CD4-positive, alpha-beta T cell treated with Interleukin-4 for 1 hour (primary cell): ENCODE measurements at regions not wholly inside any gene's neighbourhood (a gene's known extent, or its start where the extent isn't known, plus 50 kb on each side); places are given as distances from the start of the nearest gene placed in this dataset.

Experiments
- DNase-seq, 2 donors: peaks; one replicate each; pipeline ENCODE4 v3.0.0-alpha.2; 2020 to 2022

DNA sequence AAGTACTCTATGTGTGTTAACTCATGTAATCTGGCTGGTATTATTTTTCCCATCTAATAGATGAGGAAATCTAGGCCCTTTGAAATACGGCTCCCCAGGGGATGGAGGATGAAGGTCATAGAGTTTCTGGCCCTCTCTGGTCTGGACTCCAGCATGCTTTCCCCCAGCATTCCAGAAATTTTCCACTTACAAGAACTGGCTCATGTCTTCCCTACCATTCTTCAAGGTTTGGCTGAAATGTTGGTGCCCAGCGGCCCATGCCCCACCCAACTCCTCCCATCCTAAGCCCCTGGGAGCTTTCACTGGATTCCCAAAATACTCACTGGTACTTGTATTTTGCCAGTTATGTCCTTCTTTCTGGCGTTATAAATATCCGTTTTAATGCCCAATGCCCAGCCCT is 237.5 kb upstream of the NLRP1 start:
- DNase-seq = no peak

- DNase-seq = no peak
Observed at GRCh38 chr17:5822281-5823060, 238.2 kb upstream of the NLRP1 start.

DNA sequence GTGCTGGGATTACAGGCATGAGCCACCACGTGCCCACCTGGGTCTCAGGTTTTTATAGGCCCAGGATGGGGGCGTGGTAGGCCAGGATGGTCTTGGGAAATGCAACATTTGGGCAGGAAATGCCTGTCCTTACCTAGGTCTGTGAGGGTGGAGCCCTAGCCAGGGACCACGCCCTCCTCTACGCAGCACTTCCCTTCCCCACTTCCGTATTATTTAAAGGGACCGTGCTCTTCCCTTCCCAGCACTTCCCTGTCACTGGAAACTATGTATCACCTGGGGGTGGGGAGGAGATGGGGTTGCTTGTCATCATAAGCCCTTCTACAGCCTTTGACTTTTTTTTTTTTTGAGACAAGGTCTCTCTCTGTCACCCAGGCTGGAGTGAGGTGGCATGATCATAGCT is 238.9 kb upstream of the NLRP1 start:
- no peak for DNase-seq

DNA sequence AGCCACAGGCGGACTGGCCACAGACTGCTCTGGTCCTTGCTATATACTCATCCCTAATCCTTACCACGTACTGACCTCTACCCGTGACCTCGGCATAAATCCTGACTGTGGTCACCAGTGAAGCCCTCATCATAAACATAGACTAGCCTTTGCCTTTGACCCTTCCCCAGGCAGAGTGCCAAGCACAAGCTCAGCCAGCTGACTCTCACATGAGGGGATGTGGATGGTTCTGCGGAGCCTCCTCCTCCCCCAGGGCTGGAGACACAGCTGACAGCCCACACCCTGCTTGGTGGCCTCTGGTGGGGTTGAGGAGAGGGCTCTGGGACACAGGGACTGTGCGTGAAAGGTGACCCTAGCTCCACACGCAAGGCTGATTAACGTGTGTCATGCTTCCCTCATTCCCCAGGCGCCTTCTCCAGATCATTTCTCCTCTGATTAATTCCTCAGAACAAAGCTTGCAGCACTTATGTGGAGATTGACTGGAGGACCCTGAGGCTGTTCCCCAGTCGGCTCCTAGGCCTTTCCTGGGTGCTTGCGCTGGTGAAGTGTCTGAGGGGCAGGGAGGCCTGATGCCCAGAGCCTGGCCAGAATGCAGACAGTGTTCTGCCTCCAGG is 241.5 kb upstream of the NLRP1 start:
- no peak for DNase-seq

- DNase-seq = no peak
Observed at GRCh38 chr17:5826384-5826783, 242.1 kb upstream of the NLRP1 start.

- no peak for DNase-seq
Observed at GRCh38 chr17:5830921-5831320, 239.3 kb upstream of the WSCD1 start.

DNA sequence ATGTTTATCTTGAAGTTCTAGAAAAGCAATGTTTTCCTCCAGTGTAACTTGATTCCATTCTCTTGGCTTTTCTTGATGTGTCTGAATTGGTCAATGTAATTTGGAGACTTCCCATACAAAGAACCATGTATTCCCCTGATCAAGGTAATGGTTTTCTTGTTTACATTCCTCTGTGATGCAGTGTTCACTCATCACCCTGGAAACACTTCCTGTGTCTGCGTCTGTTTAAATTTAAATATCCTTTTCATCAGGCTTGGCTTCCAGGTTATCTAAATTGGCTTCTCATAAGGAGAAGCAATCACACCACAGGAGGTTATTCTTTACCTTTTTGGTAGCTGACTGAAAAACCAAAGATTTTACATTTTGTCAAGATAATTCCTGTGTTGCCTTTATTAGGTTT is 237.3 kb upstream of the WSCD1 start:
- DNase-seq = peak in 1 of 2 donors; percentile 27

GRCh38 chr17:5837055-5837491 is 233.1 kb upstream of the WSCD1 start:
- no peak for DNase-seq

DNA sequence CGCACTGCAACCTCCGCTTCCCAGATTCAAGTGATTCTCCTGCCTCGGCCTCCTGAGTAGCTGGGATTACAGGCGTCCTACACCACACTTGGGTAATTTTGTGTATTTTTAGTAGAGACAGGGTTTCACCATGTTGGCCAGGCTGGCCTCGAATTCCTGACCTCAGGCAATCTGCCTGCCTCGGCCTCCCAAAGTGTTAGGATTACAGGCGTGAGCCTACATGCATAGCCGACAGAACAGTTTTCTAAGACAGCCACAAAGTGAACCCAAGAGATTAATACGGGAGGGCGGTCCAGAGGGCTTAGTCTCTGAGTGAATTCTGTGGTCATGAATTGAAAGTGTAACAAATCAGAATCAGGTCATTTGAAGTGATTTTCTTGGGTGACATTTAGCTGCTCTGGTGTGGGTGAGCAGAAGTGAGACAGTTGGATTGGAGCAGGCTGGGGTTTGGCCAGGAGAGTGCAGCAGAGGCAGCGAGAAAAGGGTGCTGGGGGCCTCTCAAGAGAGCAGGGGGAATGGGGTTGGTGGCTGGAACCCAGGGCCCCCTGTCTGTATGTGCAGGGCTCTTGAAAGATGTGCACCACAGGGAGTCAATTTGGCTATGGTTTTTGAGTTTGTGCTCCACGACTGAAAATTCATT is 231.4 kb upstream of the WSCD1 start:
- no peak for DNase-seq

DNA sequence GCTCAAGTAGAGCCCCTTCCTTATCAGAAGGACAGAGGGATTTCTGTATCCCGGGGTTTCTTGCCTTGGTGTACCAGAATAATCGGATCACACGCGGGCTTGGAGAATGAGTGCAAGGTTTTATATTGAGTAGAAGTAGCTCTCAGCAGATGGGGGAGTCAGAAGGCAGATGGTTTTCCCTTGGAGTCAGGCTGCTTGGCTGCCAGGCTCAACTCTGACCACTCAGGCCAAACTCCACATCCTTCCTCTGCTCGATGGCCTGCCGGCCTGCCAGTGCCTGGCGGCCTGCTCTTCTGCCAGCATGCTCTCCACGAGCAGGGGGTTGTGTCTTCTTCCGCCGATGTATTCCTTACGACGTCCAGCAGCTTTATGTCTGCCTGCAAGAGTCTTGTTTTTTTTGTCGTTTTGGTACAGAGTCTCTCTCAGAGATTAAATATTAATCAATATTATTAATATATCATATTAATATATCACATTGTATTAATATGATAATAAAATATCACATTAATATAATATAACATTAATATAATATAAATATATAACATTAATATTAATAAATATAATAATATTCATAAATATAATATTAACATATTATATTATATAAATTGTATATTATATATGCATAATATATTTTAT is 229.2 kb upstream of the WSCD1 start:
- DNase-seq = no peak

DNA sequence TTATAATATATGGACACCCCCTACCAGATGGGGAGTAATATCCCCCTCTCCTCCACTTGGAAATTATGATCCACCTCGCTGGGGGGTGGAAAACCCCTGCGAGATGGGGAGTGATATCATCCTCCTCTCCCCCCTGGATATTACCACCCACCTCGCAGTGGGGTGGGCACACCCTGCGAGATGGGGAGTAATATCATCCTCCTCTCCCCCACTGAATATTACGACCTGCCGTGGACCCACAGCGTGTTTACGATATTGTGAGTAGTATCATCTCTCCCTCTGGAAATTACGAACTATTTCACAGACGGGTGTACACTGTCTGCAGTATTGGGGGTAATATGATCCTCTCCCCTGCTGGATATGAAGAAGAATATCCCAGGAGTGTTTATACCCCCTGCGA is 228.3 kb upstream of the WSCD1 start:
- DNase-seq = no peak

DNA sequence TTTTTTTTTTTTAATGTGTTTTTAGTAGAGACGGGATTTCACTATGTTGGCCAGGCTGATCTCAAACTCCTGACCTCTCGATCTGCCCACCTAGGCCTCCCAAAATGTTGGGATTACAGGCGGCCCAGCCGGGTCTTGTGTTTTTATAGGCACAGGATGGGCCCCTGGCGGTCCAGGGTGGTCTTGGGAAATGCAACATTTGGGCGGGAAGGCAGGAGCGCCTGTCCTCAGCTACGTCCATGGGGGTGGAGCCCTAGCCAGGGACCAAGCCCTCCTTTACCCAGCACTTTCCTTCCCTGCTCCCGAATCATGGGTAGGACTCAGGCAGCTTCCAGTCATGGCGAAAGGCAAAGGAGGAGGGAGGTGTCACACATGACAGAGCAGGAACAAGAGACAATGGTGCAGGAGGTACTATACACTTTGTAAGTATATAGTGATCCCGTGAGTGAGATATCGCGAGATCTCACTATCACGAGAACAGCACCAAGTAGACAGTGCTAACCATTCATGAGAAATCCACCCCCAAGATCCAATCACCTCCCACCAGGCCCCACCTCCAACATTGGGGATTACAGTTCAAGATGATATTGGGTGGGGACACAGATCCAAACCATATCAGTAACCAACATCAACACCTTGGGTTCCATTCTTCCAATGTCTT is 226.7 kb upstream of the WSCD1 start:
- no peak for DNase-seq

- no peak for DNase-seq
Observed at GRCh38 chr17:5846001-5846400, 224.2 kb upstream of the WSCD1 start.

GRCh38 chr17:5854871-5855554 is 215.2 kb upstream of the WSCD1 start:
- no peak for DNase-seq

- DNase-seq = no peak
Observed at GRCh38 chr17:5861246-5861645, 208.9 kb upstream of the WSCD1 start.

GRCh38 chr17:5861854-5862253 is 208.3 kb upstream of the WSCD1 start:
- no peak for DNase-seq

- DNase-seq = no peak
Observed at GRCh38 chr17:5862395-5862794, 207.8 kb upstream of the WSCD1 start.

- DNase-seq = no peak
Observed at GRCh38 chr17:5864741-5865657, 205.2 kb upstream of the WSCD1 start.

GRCh38 chr17:5866978-5867377 is 203.2 kb upstream of the WSCD1 start:
- no peak for DNase-seq

DNA sequence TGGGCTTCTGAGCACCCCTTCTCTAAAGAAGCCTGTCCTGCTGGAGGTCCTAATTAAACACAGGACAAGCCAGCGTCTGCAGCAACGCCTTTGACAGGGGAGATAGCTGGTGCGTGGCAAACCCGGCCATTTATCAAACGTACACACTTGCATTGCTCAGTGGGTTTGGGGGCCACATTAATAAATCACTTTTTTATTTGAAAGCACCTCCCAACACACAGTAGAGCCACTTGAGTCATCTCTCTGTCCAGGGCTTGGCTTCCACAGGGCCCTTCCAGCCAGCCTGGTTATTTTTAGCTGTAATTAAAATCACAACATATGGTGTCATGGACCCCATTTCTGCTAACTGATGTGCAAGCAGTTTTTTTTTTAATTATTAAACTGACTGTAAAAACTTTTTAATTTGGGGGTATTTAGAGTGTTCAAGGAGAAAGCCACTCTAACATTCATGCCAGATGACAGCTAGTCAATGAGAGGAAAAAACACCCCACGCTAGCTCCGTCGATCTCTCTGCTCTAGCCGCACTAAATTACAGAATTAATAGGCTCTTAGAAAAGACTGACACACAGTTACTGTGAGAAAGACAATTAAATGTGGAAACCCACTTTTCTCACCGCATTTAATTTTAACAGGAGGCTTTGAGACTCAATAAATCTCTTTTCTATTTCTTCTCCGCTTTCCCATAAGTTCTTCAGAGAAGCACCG is 201.0 kb upstream of the WSCD1 start:
- no peak for DNase-seq
